GM23248 (cell line): ENCODE measurements at regions not wholly inside any gene's neighbourhood (a gene's known extent, or its start where the extent isn't known, plus 50 kb on each side); places are given as distances from the start of the nearest gene placed in this dataset.

Experiments
- EZH2 ChIP-seq: fragments of 200-600 bp; sonication (generic); IDR thresholded peaks from 2 replicates; pipeline ENCODE4 v1.6.1; 2018; ENCODE audit warnings: antibody characterized with exemption, mild to moderate bottlenecking; ENCODE audit not compliant: insufficient read depth, poor library complexity, severe bottlenecking
- EZH2phosphoT487 ChIP-seq: fragments of 200-600 bp; sonication (generic); IDR thresholded peaks from 2 replicates; pipeline ENCODE4 v1.6.1; 2018; ENCODE audit warnings: antibody characterized with exemption, moderate library complexity, mild to moderate bottlenecking, low read depth; ENCODE audit not compliant: insufficient read depth

- no peak for TF ChIP-seq EZH2phosphoT487
- no peak for TF ChIP-seq EZH2
Measured at GRCh38 chr6:8783191-8783590, 347.8 kb upstream of the SLC35B3 start.
